ENCODE measurements at regions not wholly inside any gene's neighbourhood (a gene's known extent, or its start where the extent isn't known, plus 50 kb on each side); places are given as distances from the start of the nearest gene placed in this dataset.

DNA sequence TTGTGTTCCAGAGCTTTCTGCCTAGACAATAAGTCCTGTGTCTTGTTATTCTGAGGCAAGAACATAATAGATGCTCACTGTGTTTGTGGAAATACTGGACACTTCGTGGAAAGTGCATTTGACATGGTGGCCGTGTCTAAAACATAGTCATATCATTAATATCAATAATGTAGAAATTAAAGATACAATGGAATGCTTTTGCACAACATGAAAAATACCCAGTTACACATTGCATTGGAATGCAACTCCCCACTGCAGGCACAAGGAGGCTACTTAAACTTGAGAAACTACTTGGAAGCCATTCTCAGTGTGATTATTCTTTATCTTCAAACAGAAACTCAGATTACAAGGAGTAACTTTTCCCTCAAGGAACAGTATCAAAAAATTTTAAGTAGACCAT lies 145.3 kb upstream of the ZNF462 start:
- Histone ChIP-seq H3K9me3 (ENCODE audit: low read depth, low read length) (no peaks in the 10 kb centered on the region), H3K4me3 (no peak overlapping the region), H3K27ac (no peak overlapping the region), H3K36me3 (ENCODE audit: insufficient read depth, low read length) (no peaks in the 10 kb centered on the region), H3K9ac (ENCODE audit: insufficient read length) (no peak overlapping the region)
- TF ChIP-seq FOXP2 (optimal IDR thresholded peaks at IDR 0.05; ENCODE audit: control extremely low read depth, extremely low read length, insufficient read depth) (no peak), EZH2 (IDR thresholded peaks at IDR 0.05) (no peak), POLR2AphosphoS5 (IDR thresholded peaks at IDR 0.05; ENCODE audit: borderline replicate concordance, low read depth, low read length) (no peak)
- DNase-seq (ENCODE audit: low read depth, low spot score) = no peak

- Histone ChIP-seq H3K27ac (no peak overlapping the region), H3K4me3 (no peak overlapping the region), H3K9me3 (ENCODE audit: low read depth, low read length) (no peaks in the 10 kb centered on the region), H3K9ac (ENCODE audit: insufficient read length) (no peak overlapping the region), H3K36me3 (ENCODE audit: insufficient read depth, low read length) (no peaks in the 10 kb centered on the region)
- no peak for DNase-seq (ENCODE audit: low read depth, low spot score)
- TF ChIP-seq FOXP2 (optimal IDR thresholded peaks at IDR 0.05; ENCODE audit: control extremely low read depth, extremely low read length, insufficient read depth) = no peak
- TF ChIP-seq EZH2 (IDR thresholded peaks at IDR 0.05) = no peak
- no peak for TF ChIP-seq POLR2AphosphoS5 (IDR thresholded peaks at IDR 0.05; ENCODE audit: borderline replicate concordance, low read depth, low read length)
These were observed 144.0 kb upstream of the ZNF462 start for GRCh38 chr9:106718936-106719335.

DNA sequence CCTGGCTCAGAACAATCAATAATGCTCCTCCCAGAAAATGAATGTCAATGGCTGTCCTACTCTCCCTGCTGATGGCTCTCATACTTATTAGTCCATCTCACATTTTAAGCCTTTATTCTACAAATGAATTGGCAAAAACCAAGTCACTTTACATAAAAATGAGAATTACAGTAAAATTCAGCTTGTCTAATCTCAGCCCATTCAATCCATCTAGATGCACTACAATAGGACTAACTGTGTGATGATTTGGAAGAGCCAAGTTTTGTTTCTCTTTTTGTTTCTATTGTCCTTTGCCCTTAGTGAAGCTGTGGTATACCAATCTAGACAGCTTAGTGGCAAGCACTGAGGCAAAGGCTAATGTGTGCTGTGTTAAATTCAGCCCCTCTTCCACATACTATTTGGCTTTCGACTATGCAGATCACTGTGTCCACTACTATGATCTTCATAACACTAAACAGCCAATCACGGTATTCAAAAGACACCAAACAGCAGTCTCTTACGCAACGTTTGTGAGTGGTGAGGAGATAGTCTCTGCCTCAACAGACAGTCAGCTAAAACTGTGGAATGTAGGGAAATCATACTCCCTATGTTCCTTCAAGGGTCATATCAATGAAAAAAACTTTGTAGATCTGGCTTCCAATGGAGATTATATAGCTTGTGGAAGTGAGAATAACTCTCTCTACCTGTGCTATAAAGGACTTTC lies 140.8 kb upstream of the ZNF462 start:
- TF ChIP-seq EZH2 (IDR thresholded peaks at IDR 0.05) = no peak
- no peak for TF ChIP-seq POLR2AphosphoS5 (IDR thresholded peaks at IDR 0.05; ENCODE audit: borderline replicate concordance, low read depth, low read length)
- TF ChIP-seq FOXP2 (optimal IDR thresholded peaks at IDR 0.05; ENCODE audit: control extremely low read depth, extremely low read length, insufficient read depth) = no peak
- Histone ChIP-seq H3K4me3 (no peak overlapping the region), H3K36me3 (ENCODE audit: insufficient read depth, low read length) (no peaks in the 10 kb centered on the region), H3K9ac (ENCODE audit: insufficient read length) (no peak overlapping the region), H3K27ac (no peak overlapping the region), H3K9me3 (ENCODE audit: low read depth, low read length) (no peaks in the 10 kb centered on the region)
- no peak for DNase-seq (ENCODE audit: low read depth, low spot score)

- H3K36me3 ChIP-seq (ENCODE audit: insufficient read depth, low read length) = no peaks in the 10 kb centered on the region
- DNase-seq (ENCODE audit: low read depth, low spot score) = no peak
- H3K4me3 ChIP-seq = no peak overlapping the region
- no peak for TF ChIP-seq EZH2 (IDR thresholded peaks at IDR 0.05)
- H3K9ac ChIP-seq (ENCODE audit: insufficient read length) = no peak overlapping the region
- no peak overlapping the region for H3K27ac ChIP-seq
- H3K9me3 ChIP-seq (ENCODE audit: low read depth, low read length) = no peaks in the 10 kb centered on the region
These were observed 139.0 kb upstream of the ZNF462 start for GRCh38 chr9:106723926-106724325.

- Histone ChIP-seq H3K9me3 (ENCODE audit: low read depth, low read length) (no peaks in the 10 kb centered on the region), H3K4me3 (no peak overlapping the region), H3K27ac (no peak overlapping the region), H3K9ac (ENCODE audit: insufficient read length) (no peak overlapping the region), H3K36me3 (ENCODE audit: insufficient read depth, low read length) (no peaks in the 10 kb centered on the region)
- no peak for TF ChIP-seq POLR2AphosphoS5 (IDR thresholded peaks at IDR 0.05; ENCODE audit: borderline replicate concordance, low read depth, low read length)
- TF ChIP-seq EZH2 (IDR thresholded peaks at IDR 0.05) = no peak
- TF ChIP-seq FOXP2 (optimal IDR thresholded peaks at IDR 0.05; ENCODE audit: control extremely low read depth, extremely low read length, insufficient read depth) = no peak
- DNase-seq (ENCODE audit: low read depth, low spot score) = no peak
These were observed 138.4 kb upstream of the ZNF462 start for GRCh38 chr9:106724566-106724965.

- no peak overlapping the region for H3K9ac ChIP-seq (ENCODE audit: insufficient read length)
- no peak overlapping the region for H3K4me3 ChIP-seq
- H3K27ac ChIP-seq = no peak overlapping the region
- no peak for DNase-seq (ENCODE audit: low read depth, low spot score)
- no peaks in the 10 kb centered on the region for H3K9me3 ChIP-seq (ENCODE audit: low read depth, low read length)
- TF ChIP-seq POLR2AphosphoS5 (IDR thresholded peaks at IDR 0.05; ENCODE audit: borderline replicate concordance, low read depth, low read length) (no peak), EZH2 (IDR thresholded peaks at IDR 0.05) (no peak), FOXP2 (optimal IDR thresholded peaks at IDR 0.05; ENCODE audit: control extremely low read depth, extremely low read length, insufficient read depth) (no peak)
- H3K36me3 ChIP-seq (ENCODE audit: insufficient read depth, low read length) = no peaks in the 10 kb centered on the region
These were observed 136.7 kb upstream of the ZNF462 start for GRCh38 chr9:106726070-106726815.

GRCh38 chr9:106727969-106728368 lies 135.0 kb upstream of the ZNF462 start:
- DNase-seq (ENCODE audit: low read depth, low spot score) = no peak
- no peak overlapping the region for H3K4me3 ChIP-seq
- no peaks in the 10 kb centered on the region for H3K36me3 ChIP-seq (ENCODE audit: insufficient read depth, low read length)
- H3K9ac ChIP-seq (ENCODE audit: insufficient read length) = no peak overlapping the region
- H3K9me3 ChIP-seq (ENCODE audit: low read depth, low read length) = no peaks in the 10 kb centered on the region
- TF ChIP-seq POLR2AphosphoS5 (IDR thresholded peaks at IDR 0.05; ENCODE audit: borderline replicate concordance, low read depth, low read length) = no peak
- TF ChIP-seq FOXP2 (optimal IDR thresholded peaks at IDR 0.05; ENCODE audit: control extremely low read depth, extremely low read length, insufficient read depth) = no peak
- no peak for TF ChIP-seq EZH2 (IDR thresholded peaks at IDR 0.05)
- no peak overlapping the region for H3K27ac ChIP-seq

DNA sequence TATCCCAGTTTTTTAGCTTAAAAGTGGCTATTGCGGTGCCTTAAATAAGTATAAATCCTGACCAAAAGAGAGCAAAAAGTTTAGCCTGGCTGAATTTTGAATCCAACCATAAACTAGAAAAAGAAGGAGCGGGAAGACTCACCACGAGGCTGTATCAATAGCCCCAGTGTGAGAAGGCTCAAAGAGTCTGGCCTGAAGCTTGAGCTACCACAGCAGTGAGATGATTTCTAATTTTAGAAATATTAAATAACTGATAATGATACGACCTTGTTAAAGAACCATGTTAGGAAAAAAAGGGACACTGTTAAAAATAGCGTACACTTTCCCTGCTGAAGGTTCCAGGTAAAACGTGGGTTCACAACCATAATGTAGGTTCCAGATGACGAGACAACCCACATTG lies 134.1 kb upstream of the ZNF462 start:
- no peak for TF ChIP-seq POLR2AphosphoS5 (IDR thresholded peaks at IDR 0.05; ENCODE audit: borderline replicate concordance, low read depth, low read length)
- TF ChIP-seq EZH2 (IDR thresholded peaks at IDR 0.05) = no peak
- no peak for TF ChIP-seq FOXP2 (optimal IDR thresholded peaks at IDR 0.05; ENCODE audit: control extremely low read depth, extremely low read length, insufficient read depth)
- no peaks in the 10 kb centered on the region for H3K9me3 ChIP-seq (ENCODE audit: low read depth, low read length)

More for the DNA sequence above, 134.1 kb upstream of the ZNF462 start:
- Histone ChIP-seq H3K4me3 (no peak overlapping the region), H3K27ac (no peak overlapping the region), H3K36me3 (ENCODE audit: insufficient read depth, low read length) (no peaks in the 10 kb centered on the region), H3K9ac (ENCODE audit: insufficient read length) (no peak overlapping the region)
- no peak for DNase-seq (ENCODE audit: low read depth, low spot score)

All from SK-N-MC (cell line).